ENCODE measurements at regions not wholly inside any gene's neighbourhood (a gene's known extent, or its start where the extent isn't known, plus 50 kb on each side); places are given as distances from the start of the nearest gene placed in this dataset.
"Not testable (repeated sequence)": the region's sequence is repeated elsewhere in the genome, so short reads cannot be mapped to it uniquely, and the experiment has no call there.

- no peak overlapping the region for H3K27ac Mint-ChIP-seq
- Histone ChIP-seq H3K9me3 (ENCODE audit: control insufficient read depth in 1 of 2, insufficient read depth in 1 of 2, low read length in 2 of 2) (peaks cover 0 to 17% of the 10 kb centered on the region in 2 experiments), H3K27me3 (ENCODE audit: control insufficient read depth in 1 of 2, insufficient read depth in 2 of 2, low read length in 2 of 2) (peaks cover 0 to 10% of the 10 kb centered on the region in 2 experiments), H3K27ac (ENCODE audit: low read depth in 1 of 2, low read length in 2 of 2) (no peak overlapping the region), H3K36me3 (ENCODE audit: insufficient read depth, low read length) (no peaks in the 10 kb centered on the region), H3K4me1 (ENCODE audit: insufficient read depth, low read length) (peaks cover 20% of the 10 kb centered on the region), H3K4me3 (ENCODE audit: low read length) (no peak overlapping the region)
- ChIA-PET POLR2A (no interaction called here), CTCF (no interaction called here)
- no peak overlapping the region for H3K4me3 Mint-ChIP-seq
- ATAC-seq (ENCODE audit: poor library complexity) = no peak
- no peak for DNase-seq
- H3K9me3 Mint-ChIP-seq = no peaks in the 10 kb centered on the region
- TF ChIP-seq, protein P1, sequence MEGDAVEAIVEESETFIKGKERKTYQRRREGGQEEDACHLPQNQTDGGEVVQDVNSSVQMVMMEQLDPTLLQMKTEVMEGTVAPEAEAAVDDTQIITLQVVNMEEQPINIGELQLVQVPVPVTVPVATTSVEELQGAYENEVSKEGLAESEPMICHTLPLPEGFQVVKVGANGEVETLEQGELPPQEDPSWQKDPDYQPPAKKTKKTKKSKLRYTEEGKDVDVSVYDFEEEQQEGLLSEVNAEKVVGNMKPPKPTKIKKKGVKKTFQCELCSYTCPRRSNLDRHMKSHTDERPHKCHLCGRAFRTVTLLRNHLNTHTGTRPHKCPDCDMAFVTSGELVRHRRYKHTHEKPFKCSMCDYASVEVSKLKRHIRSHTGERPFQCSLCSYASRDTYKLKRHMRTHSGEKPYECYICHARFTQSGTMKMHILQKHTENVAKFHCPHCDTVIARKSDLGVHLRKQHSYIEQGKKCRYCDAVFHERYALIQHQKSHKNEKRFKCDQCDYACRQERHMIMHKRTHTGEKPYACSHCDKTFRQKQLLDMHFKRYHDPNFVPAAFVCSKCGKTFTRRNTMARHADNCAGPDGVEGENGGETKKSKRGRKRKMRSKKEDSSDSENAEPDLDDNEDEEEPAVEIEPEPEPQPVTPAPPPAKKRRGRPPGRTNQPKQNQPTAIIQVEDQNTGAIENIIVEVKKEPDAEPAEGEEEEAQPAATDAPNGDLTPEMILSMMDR (IDR thresholded peaks at IDR 0.05) = no peak
- H3K36me3 Mint-ChIP-seq (ENCODE audit: low read depth) = no peaks in the 10 kb centered on the region
- H3K27me3 Mint-ChIP-seq = peaks cover 35% of the 10 kb centered on the region
- intact Hi-C loops (cut with DNase I, micrococcal nuclease) = no loop called here
- H3K4me1 Mint-ChIP-seq (ENCODE audit: low read depth) = peaks cover 32% of the 10 kb centered on the region
These were observed 296.5 kb downstream of the SIPA1L2 start for GRCh38 chr1:232333419-232333767.

DNA sequence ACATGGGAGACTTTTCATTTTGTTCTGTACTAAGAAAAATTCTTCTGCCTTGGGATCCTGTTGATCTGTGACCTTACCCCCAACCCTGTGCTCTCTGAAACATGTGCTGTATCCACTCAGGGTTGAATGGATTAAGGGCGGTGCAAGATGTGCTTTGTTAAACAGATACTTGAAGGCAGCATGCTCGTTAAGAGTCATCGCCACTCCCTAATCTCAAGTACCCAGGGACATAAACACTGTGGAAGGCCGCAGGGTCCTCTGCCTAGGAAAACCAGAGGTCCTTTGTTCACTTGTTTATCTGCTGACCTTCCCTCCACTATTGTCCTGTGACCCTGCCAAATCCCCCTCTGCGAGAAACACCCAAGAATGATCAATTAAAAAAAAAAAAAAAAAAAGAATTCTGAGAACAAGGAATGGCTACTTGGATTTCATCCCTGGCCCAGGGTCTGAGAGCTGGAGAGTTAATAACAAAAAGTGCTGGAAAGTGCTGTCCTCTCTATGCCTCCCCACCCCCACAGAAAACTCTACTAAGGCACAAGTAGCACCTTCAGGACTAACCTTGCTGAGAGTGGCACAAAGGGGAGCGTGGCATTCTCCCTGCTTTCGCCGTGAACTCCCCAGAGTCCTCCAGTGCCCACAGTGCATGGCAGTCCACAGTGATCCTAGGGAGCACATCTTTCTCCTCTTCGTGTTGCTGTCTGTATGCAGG, 297.1 kb downstream of the SIPA1L2 start:
- POLR2A ChIA-PET; H3K9me3 Mint-ChIP-seq; ATAC-seq (ENCODE audit: poor library complexity); H3K27ac Mint-ChIP-seq; CTCF ChIA-PET; H3K27ac ChIP-seq (ENCODE audit: low read depth in 1 of 2, low read length in 2 of 2); H3K36me3 Mint-ChIP-seq (ENCODE audit: low read depth); intact Hi-C loops (cut with DNase I, micrococcal nuclease); H3K36me3 ChIP-seq (ENCODE audit: insufficient read depth, low read length); DNase-seq; H3K27me3 ChIP-seq (ENCODE audit: control insufficient read depth in 1 of 2, insufficient read depth in 2 of 2, low read length in 2 of 2); H3K4me3 Mint-ChIP-seq; H3K4me3 ChIP-seq (ENCODE audit: low read length): not testable (repeated sequence)
- Mint-ChIP-seq H3K4me1 (ENCODE audit: low read depth) (peaks cover 32% of the 10 kb centered on the region), H3K27me3 (peaks cover 35% of the 10 kb centered on the region)
- Histone ChIP-seq H3K4me1 (ENCODE audit: insufficient read depth, low read length) (peaks cover 20% of the 10 kb centered on the region), H3K9me3 (ENCODE audit: control insufficient read depth in 1 of 2, insufficient read depth in 1 of 2, low read length in 2 of 2) (peaks cover 0 to 17% of the 10 kb centered on the region in 2 experiments)

GRCh38 chr1:232329103-232329813, 300.7 kb downstream of the SIPA1L2 start:
- Mint-ChIP-seq H3K9me3 (no peaks in the 10 kb centered on the region), H3K27me3 (peaks cover 14% of the 10 kb centered on the region), H3K36me3 (ENCODE audit: low read depth) (no peaks in the 10 kb centered on the region), H3K27ac (no peak overlapping the region), H3K4me1 (ENCODE audit: low read depth) (peaks cover 6% of the 10 kb centered on the region), H3K4me3 (no peak overlapping the region)
- peaks cover 0 to 10% of the 10 kb centered on the region in 2 experiments for H3K27me3 ChIP-seq (ENCODE audit: control insufficient read depth in 1 of 2, insufficient read depth in 2 of 2, low read length in 2 of 2)
- CTCF ChIA-PET = no interaction called here
- ATAC-seq (ENCODE audit: poor library complexity) = no peak
- no peaks in the 10 kb centered on the region for H3K36me3 ChIP-seq (ENCODE audit: insufficient read depth, low read length)
- no peak for DNase-seq
- H3K9me3 ChIP-seq (ENCODE audit: control insufficient read depth in 1 of 2, insufficient read depth in 1 of 2, low read length in 2 of 2) = peaks cover 0 to 11% of the 10 kb centered on the region in 2 experiments
- H3K27ac ChIP-seq (ENCODE audit: low read depth in 1 of 2, low read length in 2 of 2) = no peak overlapping the region
- TF ChIP-seq, protein P1 (IDR thresholded peaks at IDR 0.05) = no peak
- H3K4me3 ChIP-seq (ENCODE audit: low read length) = no peak overlapping the region
- intact Hi-C loops (cut with DNase I, micrococcal nuclease) = no loop called here
- H3K4me1 ChIP-seq (ENCODE audit: insufficient read depth, low read length) = peaks cover 2% of the 10 kb centered on the region
- POLR2A ChIA-PET = no interaction called here
